D341Med (cell line): ENCODE measurements at regions not wholly inside any gene's neighbourhood (a gene's known extent, or its start where the extent isn't known, plus 50 kb on each side); places are given as distances from the start of the nearest gene placed in this dataset.

Source experiments
- DNase-seq: peaks from one replicate; pipeline ENCODE4 v3.0.0; 2012; ENCODE audit warnings: low spot score

- no peak for DNase-seq
Observed at GRCh38 chr14:99062216-99062615, 209.8 kb downstream of the BCL11B start.

- DNase-seq: no peak
Observed at GRCh38 chr14:99062772-99063418, 209.1 kb downstream of the BCL11B start.

GRCh38 chr14:99063620-99064225 is 208.3 kb downstream of the BCL11B start:
- no peak for DNase-seq

- DNase-seq: no peak
Observed at GRCh38 chr14:99064262-99064954, 207.6 kb downstream of the BCL11B start.

GRCh38 chr14:99065551-99065950 is 206.4 kb downstream of the BCL11B start:
- DNase-seq: no peak

GRCh38 chr14:99066378-99066777 is 205.6 kb downstream of the BCL11B start:
- no peak for DNase-seq

GRCh38 chr14:99067141-99067920 is 204.7 kb downstream of the BCL11B start:
- no peak for DNase-seq

- no peak for DNase-seq
Observed at GRCh38 chr14:99067927-99068326, 204.1 kb downstream of the BCL11B start.

- DNase-seq: no peak
Observed at GRCh38 chr14:99069946-99070345, 202.1 kb downstream of the BCL11B start.

GRCh38 chr14:99072433-99072832 is 199.6 kb downstream of the BCL11B start:
- DNase-seq: no peak

- DNase-seq: no peak
Observed at GRCh38 chr14:99072956-99073355, 199.0 kb downstream of the BCL11B start.

- no peak for DNase-seq
Observed at GRCh38 chr14:99073431-99073830, 198.6 kb downstream of the BCL11B start.

- DNase-seq: no peak
Observed at GRCh38 chr14:99075061-99075460, 196.9 kb downstream of the BCL11B start.

GRCh38 chr14:99075771-99076375 is 196.1 kb downstream of the BCL11B start:
- no peak for DNase-seq

- DNase-seq: no peak
Observed at GRCh38 chr14:99077076-99077843, 194.7 kb downstream of the BCL11B start.

- DNase-seq: no peak
Observed at GRCh38 chr14:99077844-99078236, 194.2 kb downstream of the BCL11B start.

GRCh38 chr14:99078426-99078825 is 193.6 kb downstream of the BCL11B start:
- DNase-seq: no peak

- peak; percentile 3 for DNase-seq
Observed at GRCh38 chr14:99079061-99079727, 192.8 kb downstream of the BCL11B start.

- DNase-seq: peak; percentile 5
Observed at GRCh38 chr14:99080306-99080705, 191.7 kb downstream of the BCL11B start.

GRCh38 chr14:99081156-99081765 is 190.7 kb downstream of the BCL11B start:
- DNase-seq: peak; percentile 2
